ENCODE measurements at regions not wholly inside any gene's neighbourhood (a gene's known extent, or its start where the extent isn't known, plus 50 kb on each side); places are given as distances from the start of the nearest gene placed in this dataset.

GRCh38 chr5:176162198-176162597, 76.0 kb upstream of the SIMC1 start:
- no peak for TF ChIP-seq EZH2phosphoT487 (IDR thresholded peaks at IDR 0.05; ENCODE audit: insufficient read depth, low read depth)
- no peak for TF ChIP-seq EZH2 (IDR thresholded peaks at IDR 0.05; ENCODE audit: insufficient read depth, poor library complexity, severe bottlenecking)
